Ascending aorta (tissue), 2 donors: ENCODE measurements at regions not wholly inside any gene's neighbourhood (a gene's known extent, or its start where the extent isn't known, plus 50 kb on each side); places are given as distances from the start of the nearest gene placed in this dataset.

Experiments
- DNase-seq, 2 donors: peaks; one replicate each; pipeline ENCODE4 v3.0.0-alpha.2; 2019; ENCODE audit warnings: low spot score in 2 of 2
- H3K27ac ChIP-seq, 2 donors: fragments of 200-600 bp; sonication (generic); one replicate each; pipeline ENCODE4 v1.5.1; 2016 to 2017; ENCODE audit warnings: mild to moderate bottlenecking in 1 of 2
- H3K27me3 ChIP-seq: fragments of 200-600 bp; sonication (generic); one replicate; pipeline ENCODE4 v1.5.1; 2017
- H3K36me3 ChIP-seq, 2 donors: fragments of 200-600 bp; sonication (generic); one replicate each; pipeline ENCODE4 v1.5.1; 2016
- H3K4me1 ChIP-seq, 2 donors: fragments of 200-600 bp; sonication (generic); one replicate each; pipeline ENCODE4 v1.5.1; 2016 to 2017; ENCODE audit warnings: mild to moderate bottlenecking in 1 of 2
- H3K4me3 ChIP-seq, 2 donors: fragments of 200-600 bp; sonication (generic); one replicate each; pipeline ENCODE4 v1.5.1; 2016 to 2017; ENCODE audit warnings: mild to moderate bottlenecking in 1 of 2
- H3K9me3 ChIP-seq, 2 donors: fragments of 200-600 bp; sonication (generic); one replicate each; pipeline ENCODE4 v1.5.1; 2016
- intact Hi-C: fragments of 100-400 bp; cut with DNase I; formaldehyde crosslinking; loops from one replicate; pipeline ENCODE4 v1.15.1; 2023
- TF ChIP-seq, protein P1 (sequence below), 3 experiments: fragments of 200-600 bp in 2 of 3; fragments of 450-650 bp in 1 of 3; sonication (generic) in 2 of 3; IDR thresholded peaks; one replicate each; pipeline ENCODE4 v1.5.1; 2016 to 2019; ENCODE audit warnings: antibody characterized with exemption in 3 of 3, mild to moderate bottlenecking in 1 of 3, moderate library complexity in 1 of 3

DNA sequence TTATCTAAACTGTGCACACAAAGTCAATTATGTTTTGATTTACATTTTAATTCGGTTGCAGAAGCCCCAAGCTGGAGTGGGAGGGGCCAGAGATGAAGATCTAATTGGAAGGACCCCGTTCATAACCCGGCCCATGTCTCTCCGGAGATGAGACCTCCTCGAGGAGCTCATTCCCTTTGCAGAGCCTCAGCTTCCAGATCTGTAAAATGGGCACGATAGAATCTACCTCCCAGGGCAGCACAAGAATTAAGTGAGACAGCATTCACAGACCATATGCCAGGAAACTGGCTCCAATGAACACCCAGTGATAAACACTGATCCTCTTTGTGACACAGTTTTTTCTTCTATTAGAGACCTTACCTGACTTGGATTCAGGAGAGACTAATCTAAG is 446.5 kb upstream of the CDH5 start:
- intact Hi-C loops: no loop called here
- Histone ChIP-seq H3K27ac (no peak overlapping the region), H3K36me3 (no peaks in the 10 kb centered on the region), H3K27me3 (no peaks in the 10 kb centered on the region), H3K9me3 (no peaks in the 10 kb centered on the region), H3K4me3 (no peak overlapping the region), H3K4me1 (no peaks in the 10 kb centered on the region)
- TF ChIP-seq, protein P1, sequence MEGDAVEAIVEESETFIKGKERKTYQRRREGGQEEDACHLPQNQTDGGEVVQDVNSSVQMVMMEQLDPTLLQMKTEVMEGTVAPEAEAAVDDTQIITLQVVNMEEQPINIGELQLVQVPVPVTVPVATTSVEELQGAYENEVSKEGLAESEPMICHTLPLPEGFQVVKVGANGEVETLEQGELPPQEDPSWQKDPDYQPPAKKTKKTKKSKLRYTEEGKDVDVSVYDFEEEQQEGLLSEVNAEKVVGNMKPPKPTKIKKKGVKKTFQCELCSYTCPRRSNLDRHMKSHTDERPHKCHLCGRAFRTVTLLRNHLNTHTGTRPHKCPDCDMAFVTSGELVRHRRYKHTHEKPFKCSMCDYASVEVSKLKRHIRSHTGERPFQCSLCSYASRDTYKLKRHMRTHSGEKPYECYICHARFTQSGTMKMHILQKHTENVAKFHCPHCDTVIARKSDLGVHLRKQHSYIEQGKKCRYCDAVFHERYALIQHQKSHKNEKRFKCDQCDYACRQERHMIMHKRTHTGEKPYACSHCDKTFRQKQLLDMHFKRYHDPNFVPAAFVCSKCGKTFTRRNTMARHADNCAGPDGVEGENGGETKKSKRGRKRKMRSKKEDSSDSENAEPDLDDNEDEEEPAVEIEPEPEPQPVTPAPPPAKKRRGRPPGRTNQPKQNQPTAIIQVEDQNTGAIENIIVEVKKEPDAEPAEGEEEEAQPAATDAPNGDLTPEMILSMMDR (IDR thresholded peaks at IDR 0.05): no peak
- DNase-seq: no peak

DNA sequence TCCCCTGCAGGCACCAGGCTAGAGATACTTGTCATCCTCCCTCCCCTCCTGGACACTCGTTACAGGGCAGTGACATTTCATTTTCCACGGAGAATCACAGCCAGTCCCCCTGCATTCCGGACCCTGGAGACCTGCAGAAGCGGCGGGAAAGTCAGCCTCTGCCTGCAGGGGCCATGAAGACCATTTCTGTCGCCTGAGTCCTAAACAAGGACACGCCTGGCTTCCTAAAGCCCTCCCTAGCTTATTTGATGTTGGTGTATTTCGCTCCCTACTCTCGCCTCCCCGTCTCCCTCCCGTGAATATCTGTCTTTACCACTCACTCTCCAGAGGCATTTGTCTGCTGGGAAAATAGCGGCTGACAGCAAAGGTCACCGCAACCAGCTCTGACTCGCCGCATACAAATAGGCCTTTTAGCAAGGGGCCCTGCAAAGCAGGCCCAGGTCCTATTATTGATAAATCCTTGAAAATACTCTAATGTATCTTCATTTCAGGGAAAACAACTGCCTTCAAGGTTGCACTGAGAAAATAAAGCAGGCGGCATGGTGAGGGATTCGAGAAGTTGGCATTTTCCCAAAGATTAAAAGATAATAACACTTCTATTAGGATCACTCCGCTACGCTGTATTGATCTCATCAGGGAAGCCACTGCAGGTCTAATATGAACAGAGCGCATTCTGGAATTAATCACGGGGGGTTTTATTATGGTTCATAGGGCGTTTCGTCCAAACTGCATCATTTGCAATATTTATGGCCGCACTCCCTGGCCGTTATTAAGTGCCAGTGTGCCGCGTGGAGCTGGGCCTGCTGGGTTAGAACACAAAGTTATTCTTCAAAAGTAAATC is 447.1 kb upstream of the CDH5 start:
- intact Hi-C loops: no loop called here
- no peaks in the 10 kb centered on the region for H3K27me3 ChIP-seq

DNA sequence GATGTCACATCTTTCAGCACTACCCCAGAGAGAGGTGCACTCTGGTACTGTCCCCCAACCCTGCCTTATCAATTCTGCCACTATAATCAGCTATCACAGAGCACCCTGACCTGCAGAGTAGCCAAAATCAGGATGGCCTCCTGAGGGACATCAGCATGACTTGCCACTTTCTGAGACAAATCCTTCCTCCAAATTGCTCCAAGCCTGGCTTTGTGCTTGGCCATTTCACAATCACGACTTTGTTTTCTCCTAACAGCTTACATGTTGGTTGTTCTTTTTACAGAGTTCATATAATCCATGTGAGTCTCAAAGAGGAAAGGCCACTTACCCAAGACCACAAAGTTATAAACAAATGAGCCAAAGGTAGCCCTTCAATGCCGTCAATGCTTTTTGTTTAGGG is 449.0 kb upstream of the CDH5 start:
- TF ChIP-seq, protein P1 (IDR thresholded peaks at IDR 0.05): no peak
- Histone ChIP-seq H3K36me3 (no peaks in the 10 kb centered on the region), H3K27ac (no peak overlapping the region), H3K27me3 (no peaks in the 10 kb centered on the region), H3K4me1 (no peaks in the 10 kb centered on the region), H3K4me3 (no peak overlapping the region), H3K9me3 (no peaks in the 10 kb centered on the region)
- DNase-seq: no peak
- intact Hi-C loops: no loop called here

More for the DNA sequence above, 447.1 kb upstream of the CDH5 start:
- TF ChIP-seq, protein P1 (IDR thresholded peaks at IDR 0.05): no peak
- DNase-seq: no peak
- no peak overlapping the region for H3K4me3 ChIP-seq
- no peaks in the 10 kb centered on the region for H3K4me1 ChIP-seq
- no peaks in the 10 kb centered on the region for H3K9me3 ChIP-seq
- no peaks in the 10 kb centered on the region for H3K36me3 ChIP-seq
- H3K27ac ChIP-seq: no peak overlapping the region

DNA sequence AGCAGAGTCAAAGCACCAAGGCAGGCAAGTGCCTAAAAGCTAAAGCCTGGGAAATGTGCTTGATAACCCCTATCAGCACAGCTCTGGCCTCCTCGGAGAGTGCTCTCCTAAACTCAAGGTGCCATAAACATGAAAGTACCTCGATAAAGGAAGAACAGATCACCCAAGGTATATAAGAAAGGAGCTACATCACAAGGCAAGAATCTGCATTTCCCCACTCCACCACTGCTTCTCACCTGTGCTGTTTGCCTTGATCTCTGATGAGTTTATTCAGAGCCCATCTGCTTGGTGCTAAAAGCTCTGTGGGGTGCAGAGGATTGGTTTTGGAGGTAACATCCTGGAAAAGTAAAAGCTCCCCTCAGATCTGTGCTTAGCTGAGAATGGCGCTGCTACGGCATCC is 449.5 kb upstream of the CDH5 start:
- no peak overlapping the region for H3K27ac ChIP-seq
- TF ChIP-seq, protein P1 (IDR thresholded peaks at IDR 0.05): no peak
- no peaks in the 10 kb centered on the region for H3K9me3 ChIP-seq
- DNase-seq: no peak
- no peaks in the 10 kb centered on the region for H3K4me1 ChIP-seq
- no peaks in the 10 kb centered on the region for H3K36me3 ChIP-seq
- H3K4me3 ChIP-seq: no peak overlapping the region
- intact Hi-C loops: no loop called here
- H3K27me3 ChIP-seq: no peaks in the 10 kb centered on the region

DNA sequence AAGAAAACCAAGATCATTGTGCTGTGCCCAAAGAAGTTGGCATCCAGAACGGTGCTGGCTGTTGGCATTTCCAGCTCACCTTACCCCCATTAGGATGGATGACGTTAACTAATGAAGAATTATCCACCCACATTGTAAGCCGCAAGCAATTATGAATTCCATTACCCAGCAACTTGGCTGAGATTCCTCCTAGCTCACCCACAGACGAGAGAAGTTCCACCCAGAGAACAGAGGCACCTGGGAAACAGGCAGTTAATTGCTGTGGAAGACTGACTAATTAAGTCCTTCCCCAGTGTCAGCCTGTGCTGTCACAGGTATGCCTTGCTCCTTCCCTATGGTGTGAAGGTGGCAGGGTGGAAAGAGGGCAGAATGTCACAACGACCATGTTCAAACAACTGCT is 456.2 kb upstream of the CDH5 start:
- Histone ChIP-seq H3K4me1 (no peaks in the 10 kb centered on the region), H3K4me3 (no peak overlapping the region), H3K27me3 (no peaks in the 10 kb centered on the region), H3K27ac (no peak overlapping the region), H3K36me3 (no peaks in the 10 kb centered on the region), H3K9me3 (no peaks in the 10 kb centered on the region)
- intact Hi-C loops: no loop called here
- TF ChIP-seq, protein P1 (IDR thresholded peaks at IDR 0.05): no peak
- DNase-seq: no peak
